ENCODE measurements at regions not wholly inside any gene's neighbourhood (a gene's known extent, or its start where the extent isn't known, plus 50 kb on each side); places are given as distances from the start of the nearest gene placed in this dataset.

DNA sequence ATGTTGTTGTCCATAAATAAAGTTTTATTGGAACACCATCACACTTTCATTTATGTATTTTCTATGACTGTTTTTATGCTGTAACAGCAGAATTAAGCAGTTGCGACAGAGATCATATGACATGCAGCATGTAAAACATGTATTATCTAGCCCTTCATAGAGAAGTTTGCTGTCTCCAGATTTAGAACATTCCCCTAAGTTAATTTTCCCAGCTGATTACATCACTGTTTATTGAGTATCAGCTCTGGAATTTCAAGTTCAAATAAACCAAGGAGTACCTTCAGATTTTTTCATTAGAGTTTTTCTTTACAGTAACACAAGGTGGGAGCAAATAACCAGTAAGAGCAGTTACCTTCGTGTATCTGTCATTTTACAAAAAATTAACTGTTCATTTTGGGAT is 792.8 kb downstream of the USP25 start:
- Histone ChIP-seq H3K4me1 (ENCODE audit: insufficient read depth, poor library complexity, severe bottlenecking) (no peaks in the 10 kb centered on the region), H3K36me3 (ENCODE audit: low read depth) (no peaks in the 10 kb centered on the region), H3K27me3 (ENCODE audit: insufficient read depth, poor library complexity, severe bottlenecking) (no peaks in the 10 kb centered on the region), H3K27ac (ENCODE audit: poor library complexity, severe bottlenecking) (no peak overlapping the region), H3K4me3 (ENCODE audit: severe bottlenecking) (no peak overlapping the region), H3K9me3 (ENCODE audit: severe bottlenecking) (no peaks in the 10 kb centered on the region)
- TF ChIP-seq, protein P1, sequence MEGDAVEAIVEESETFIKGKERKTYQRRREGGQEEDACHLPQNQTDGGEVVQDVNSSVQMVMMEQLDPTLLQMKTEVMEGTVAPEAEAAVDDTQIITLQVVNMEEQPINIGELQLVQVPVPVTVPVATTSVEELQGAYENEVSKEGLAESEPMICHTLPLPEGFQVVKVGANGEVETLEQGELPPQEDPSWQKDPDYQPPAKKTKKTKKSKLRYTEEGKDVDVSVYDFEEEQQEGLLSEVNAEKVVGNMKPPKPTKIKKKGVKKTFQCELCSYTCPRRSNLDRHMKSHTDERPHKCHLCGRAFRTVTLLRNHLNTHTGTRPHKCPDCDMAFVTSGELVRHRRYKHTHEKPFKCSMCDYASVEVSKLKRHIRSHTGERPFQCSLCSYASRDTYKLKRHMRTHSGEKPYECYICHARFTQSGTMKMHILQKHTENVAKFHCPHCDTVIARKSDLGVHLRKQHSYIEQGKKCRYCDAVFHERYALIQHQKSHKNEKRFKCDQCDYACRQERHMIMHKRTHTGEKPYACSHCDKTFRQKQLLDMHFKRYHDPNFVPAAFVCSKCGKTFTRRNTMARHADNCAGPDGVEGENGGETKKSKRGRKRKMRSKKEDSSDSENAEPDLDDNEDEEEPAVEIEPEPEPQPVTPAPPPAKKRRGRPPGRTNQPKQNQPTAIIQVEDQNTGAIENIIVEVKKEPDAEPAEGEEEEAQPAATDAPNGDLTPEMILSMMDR (IDR thresholded peaks at IDR 0.05; ENCODE audit: poor library complexity, severe bottlenecking), result no peak
- peak; percentile 35; the same call in 1 of the 3 replicates for ATAC-seq (ENCODE audit: low read depth)
- DNase-seq (ENCODE audit: low spot score), result no peak

DNA sequence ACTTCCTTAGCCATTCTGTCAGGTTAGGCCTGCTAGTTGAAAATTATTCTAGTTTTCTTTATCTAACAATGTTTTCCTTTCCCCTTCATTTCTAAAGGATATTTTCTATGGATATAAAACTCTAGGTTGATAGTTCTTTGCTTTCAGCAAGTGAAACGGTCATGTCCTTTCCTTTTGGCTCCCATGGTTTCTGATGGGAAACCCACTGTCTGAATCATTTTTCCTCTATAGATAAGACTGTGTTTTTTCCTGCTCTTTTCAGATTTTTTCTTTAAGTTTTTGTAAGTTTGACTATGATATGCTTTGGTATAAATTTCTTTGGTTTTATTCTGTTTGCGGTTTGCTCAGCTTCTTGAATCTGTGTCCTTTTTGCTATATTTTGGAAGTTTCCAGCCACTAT is 800.9 kb downstream of the USP25 start:
- H3K27me3 ChIP-seq (ENCODE audit: insufficient read depth, poor library complexity, severe bottlenecking), result peaks cover 7% of the 10 kb centered on the region
- no peaks in the 10 kb centered on the region for H3K36me3 ChIP-seq (ENCODE audit: low read depth)
- no peaks in the 10 kb centered on the region for H3K9me3 ChIP-seq (ENCODE audit: severe bottlenecking)
- peaks cover 1% of the 10 kb centered on the region for H3K4me1 ChIP-seq (ENCODE audit: insufficient read depth, poor library complexity, severe bottlenecking)
- TF ChIP-seq, protein P1 (IDR thresholded peaks at IDR 0.05; ENCODE audit: poor library complexity, severe bottlenecking), result no peak
- no peak for DNase-seq (ENCODE audit: low spot score)
- no peak overlapping the region for H3K27ac ChIP-seq (ENCODE audit: poor library complexity, severe bottlenecking)
- ATAC-seq (ENCODE audit: low read depth), result no peak
- H3K4me3 ChIP-seq (ENCODE audit: severe bottlenecking), result no peak overlapping the region

DNA sequence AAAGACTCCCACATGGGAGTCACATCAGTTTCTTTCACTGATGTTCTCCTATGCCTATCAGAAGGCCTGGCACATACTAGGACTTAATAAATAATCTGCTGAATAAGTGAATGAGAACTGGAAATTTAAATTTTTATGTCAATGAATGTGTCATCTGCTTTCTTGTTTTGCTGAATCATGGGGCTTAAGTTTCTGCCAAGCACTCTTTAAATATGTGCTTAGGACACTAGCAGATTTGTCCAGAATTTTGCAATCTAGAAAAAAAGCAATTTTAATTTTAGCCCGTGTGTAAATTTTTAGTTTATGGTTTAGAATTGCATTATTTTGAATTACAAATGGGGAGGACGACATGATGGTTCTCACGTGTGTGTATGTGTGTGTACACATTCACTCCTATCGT is 803.1 kb downstream of the USP25 start:
- TF ChIP-seq, protein P1 (IDR thresholded peaks at IDR 0.05; ENCODE audit: poor library complexity, severe bottlenecking), result no peak
- Histone ChIP-seq H3K4me1 (ENCODE audit: insufficient read depth, poor library complexity, severe bottlenecking) (peaks cover 17% of the 10 kb centered on the region), H3K4me3 (ENCODE audit: severe bottlenecking) (no peak overlapping the region), H3K27me3 (ENCODE audit: insufficient read depth, poor library complexity, severe bottlenecking) (peaks cover 20% of the 10 kb centered on the region), H3K27ac (ENCODE audit: poor library complexity, severe bottlenecking) (no peak overlapping the region), H3K9me3 (ENCODE audit: severe bottlenecking) (no peaks in the 10 kb centered on the region), H3K36me3 (ENCODE audit: low read depth) (no peaks in the 10 kb centered on the region)
- DNase-seq (ENCODE audit: low spot score), result no peak
- ATAC-seq (ENCODE audit: low read depth), result no peak

DNA sequence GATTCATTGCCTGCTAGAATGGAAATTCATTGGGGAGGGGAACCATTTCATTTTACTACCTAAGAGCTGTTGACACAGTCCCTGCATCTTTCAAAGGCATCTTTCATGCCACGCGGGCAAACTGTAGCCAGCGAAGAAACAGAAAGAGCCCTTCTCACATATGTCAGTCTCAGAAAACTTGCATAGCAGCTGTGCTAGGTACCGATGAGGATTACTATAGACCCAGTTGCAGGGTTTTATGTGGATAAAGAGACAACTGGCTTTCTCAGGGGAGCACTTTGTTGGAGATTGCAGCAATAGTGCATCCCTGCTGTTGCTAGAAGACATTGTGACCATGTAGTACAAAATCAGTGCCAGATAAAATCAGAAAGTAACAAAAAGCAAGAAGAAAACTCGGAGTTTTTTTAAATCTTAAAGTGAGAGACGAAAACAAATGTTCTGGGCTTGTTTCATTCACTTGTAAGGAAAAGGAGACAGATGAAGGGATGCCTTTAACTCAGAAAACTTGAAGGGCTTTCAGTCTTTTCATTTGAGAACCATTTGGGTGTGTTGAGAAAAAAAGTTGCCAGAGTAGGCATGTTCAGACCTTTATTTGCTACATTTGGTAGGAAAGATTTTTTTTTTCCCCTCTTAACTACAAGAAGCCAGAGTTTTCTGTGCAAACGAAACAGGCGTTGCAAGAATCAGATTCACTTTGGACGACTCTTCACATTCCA is 804.1 kb downstream of the USP25 start:
- Histone ChIP-seq H3K4me3 (ENCODE audit: severe bottlenecking) (no peak overlapping the region), H3K36me3 (ENCODE audit: low read depth) (no peaks in the 10 kb centered on the region), H3K27me3 (ENCODE audit: insufficient read depth, poor library complexity, severe bottlenecking) (peaks cover 20% of the 10 kb centered on the region), H3K9me3 (ENCODE audit: severe bottlenecking) (no peaks in the 10 kb centered on the region), H3K4me1 (ENCODE audit: insufficient read depth, poor library complexity, severe bottlenecking) (peaks cover 17% of the 10 kb centered on the region), H3K27ac (ENCODE audit: poor library complexity, severe bottlenecking) (no peak overlapping the region)
- no peak for DNase-seq (ENCODE audit: low spot score)
- no peak for ATAC-seq (ENCODE audit: low read depth)
- TF ChIP-seq, protein P1 (IDR thresholded peaks at IDR 0.05; ENCODE audit: poor library complexity, severe bottlenecking), result no peak

DNA sequence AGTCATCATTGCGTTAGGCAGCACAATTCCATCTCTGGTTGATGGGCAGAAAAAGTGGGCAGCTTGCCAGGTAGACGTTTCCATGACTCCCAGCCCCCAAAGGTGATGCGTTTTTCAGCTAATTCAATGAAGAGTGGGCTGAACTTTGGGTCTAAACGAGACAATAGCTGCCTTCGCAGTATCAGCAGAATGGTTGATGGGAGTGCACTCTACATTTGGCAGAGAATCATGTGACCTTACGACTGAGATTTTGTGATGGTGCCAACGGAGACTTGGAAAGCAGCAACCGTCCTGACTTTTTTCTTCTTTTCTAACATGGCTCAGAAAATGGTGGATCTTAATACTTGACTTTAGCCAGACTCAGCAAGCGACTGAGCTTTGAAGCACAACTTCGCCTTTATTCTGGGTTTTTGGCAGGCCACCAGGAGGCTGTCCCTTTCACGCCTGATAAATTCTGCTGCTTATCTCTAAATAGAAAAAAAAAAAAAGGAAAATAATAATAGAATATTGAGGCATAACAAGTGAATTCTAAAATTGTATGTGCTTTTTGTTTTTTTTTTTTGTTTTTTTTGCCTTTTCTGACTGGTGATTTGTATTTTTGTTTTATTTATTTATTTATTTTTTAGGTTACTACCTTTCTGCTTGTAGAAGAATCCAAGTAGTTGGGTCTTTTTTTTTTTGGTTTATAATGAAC is 804.8 kb downstream of the USP25 start:
- Histone ChIP-seq H3K4me1 (ENCODE audit: insufficient read depth, poor library complexity, severe bottlenecking) (peaks cover 17% of the 10 kb centered on the region), H3K9me3 (ENCODE audit: severe bottlenecking) (no peaks in the 10 kb centered on the region), H3K27ac (ENCODE audit: poor library complexity, severe bottlenecking) (no peak overlapping the region), H3K27me3 (ENCODE audit: insufficient read depth, poor library complexity, severe bottlenecking) (peaks cover 23% of the 10 kb centered on the region), H3K36me3 (ENCODE audit: low read depth) (no peaks in the 10 kb centered on the region), H3K4me3 (ENCODE audit: severe bottlenecking) (no peak overlapping the region)
- no peak for DNase-seq (ENCODE audit: low spot score)
- no peak for ATAC-seq (ENCODE audit: low read depth)
- TF ChIP-seq, protein P1 (IDR thresholded peaks at IDR 0.05; ENCODE audit: poor library complexity, severe bottlenecking), result no peak

Measured in RWPE2 (cell line).